ENCODE measurements at regions not wholly inside any gene's neighbourhood (a gene's known extent, or its start where the extent isn't known, plus 50 kb on each side); places are given as distances from the start of the nearest gene placed in this dataset.

DNA sequence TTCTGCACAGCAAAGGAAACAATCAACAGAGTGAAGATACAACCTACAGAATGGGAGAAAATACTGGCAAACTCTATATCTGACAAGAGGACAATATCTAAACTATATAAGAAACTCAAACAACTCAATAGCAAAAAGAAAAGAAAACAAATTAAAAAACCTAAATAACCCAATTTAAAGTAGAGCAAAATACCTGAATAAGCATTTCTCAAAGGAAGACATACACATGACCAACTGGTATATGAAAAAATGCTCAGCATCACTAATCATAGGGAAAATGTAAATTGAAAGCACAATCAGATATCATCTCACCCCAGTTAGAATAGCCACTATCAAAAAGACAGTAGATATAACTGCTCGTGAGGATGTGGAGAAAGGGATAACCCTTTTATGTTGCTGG, 87.8 kb upstream of the FOXA2 start:
- no TSS peak for BruUV-seq (replicated peaks)
- Histone ChIP-seq H3K9me1 (replicated peaks; ENCODE audit: control insufficient read depth, extremely low read depth, insufficient read depth, low read length) (no peaks in the 10 kb centered on the region), H2AFZ (ENCODE audit: low read depth, low read length) (no peak overlapping the region), H3K9me3 (replicated peaks; ENCODE audit: control insufficient read depth, insufficient read depth, low read length) (no peaks in the 10 kb centered on the region), H3K4me1 (ENCODE audit: control insufficient read depth, extremely low read depth, insufficient read depth, low read length) (no peaks in the 10 kb centered on the region), H3K4me3 (replicated peaks in 1 of 3; ENCODE audit: insufficient read depth in 1 of 3, low read depth in 1 of 3, low read length in 3 of 3) (no peak overlapping the region), H3K27ac (ENCODE audit: insufficient read depth, low read depth, low read length) (no peak overlapping the region), H3K4me2 (ENCODE audit: insufficient read depth, low read length) (no peak overlapping the region), H3K79me2 (ENCODE audit: control insufficient read depth, insufficient read depth, low read length) (no peaks in the 10 kb centered on the region), H4K20me1 (replicated peaks; ENCODE audit: control insufficient read depth, extremely low read depth, insufficient read depth, low read length) (no peaks in the 10 kb centered on the region), H3K27me3 (ENCODE audit: control insufficient read depth in 2 of 2, insufficient read depth in 2 of 2, low read length in 2 of 2) (no peaks in the 10 kb centered on the region), H3K9ac (replicated peaks; ENCODE audit: extremely low read depth, insufficient read depth, low read length) (no peak overlapping the region), H3K36me3 (ENCODE audit: control insufficient read depth in 2 of 2, extremely low read depth in 1 of 2, insufficient read depth in 2 of 2, low read length in 2 of 2) (no peaks in the 10 kb centered on the region)
- DNase-seq (ENCODE audit: low read depth, low spot score): no peak
- CTCF ChIA-PET: no interaction called here
- intact Hi-C loops (cut with micrococcal nuclease): no loop called here
- POLR2A ChIA-PET: no interaction called here
- TF ChIP-seq EZH2 (IDR thresholded peaks at IDR 0.05; ENCODE audit: borderline replicate concordance, low read depth, low read length, severe bottlenecking) (no peak), JUN (IDR thresholded peaks at IDR 0.05; ENCODE audit: borderline replicate concordance, insufficient read depth, insufficient read length, low read depth) (no peak), FOS (IDR thresholded peaks at IDR 0.05; ENCODE audit: borderline replicate concordance, insufficient read depth, low read length) (no peak), GATA2 (IDR thresholded peaks at IDR 0.05; ENCODE audit: insufficient read depth, insufficient read length, low read depth, low read length) (no peak), POLR2AphosphoS5 (IDR thresholded peaks at IDR 0.05; ENCODE audit: insufficient read depth, low read depth, low read length) (no peak), MYC (IDR thresholded peaks at IDR 0.05; ENCODE audit: low read depth, low read length) (no peak), POLR2A (IDR thresholded peaks at IDR 0.05; ENCODE audit: low read depth, low read length) (no peak)
- TF ChIP-seq, protein P1, sequence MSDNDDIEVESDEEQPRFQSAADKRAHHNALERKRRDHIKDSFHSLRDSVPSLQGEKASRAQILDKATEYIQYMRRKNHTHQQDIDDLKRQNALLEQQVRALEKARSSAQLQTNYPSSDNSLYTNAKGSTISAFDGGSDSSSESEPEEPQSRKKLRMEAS (IDR thresholded peaks at IDR 0.05; ENCODE audit: insufficient read depth, insufficient read length): no peak
- TF ChIP-seq, protein P2, sequence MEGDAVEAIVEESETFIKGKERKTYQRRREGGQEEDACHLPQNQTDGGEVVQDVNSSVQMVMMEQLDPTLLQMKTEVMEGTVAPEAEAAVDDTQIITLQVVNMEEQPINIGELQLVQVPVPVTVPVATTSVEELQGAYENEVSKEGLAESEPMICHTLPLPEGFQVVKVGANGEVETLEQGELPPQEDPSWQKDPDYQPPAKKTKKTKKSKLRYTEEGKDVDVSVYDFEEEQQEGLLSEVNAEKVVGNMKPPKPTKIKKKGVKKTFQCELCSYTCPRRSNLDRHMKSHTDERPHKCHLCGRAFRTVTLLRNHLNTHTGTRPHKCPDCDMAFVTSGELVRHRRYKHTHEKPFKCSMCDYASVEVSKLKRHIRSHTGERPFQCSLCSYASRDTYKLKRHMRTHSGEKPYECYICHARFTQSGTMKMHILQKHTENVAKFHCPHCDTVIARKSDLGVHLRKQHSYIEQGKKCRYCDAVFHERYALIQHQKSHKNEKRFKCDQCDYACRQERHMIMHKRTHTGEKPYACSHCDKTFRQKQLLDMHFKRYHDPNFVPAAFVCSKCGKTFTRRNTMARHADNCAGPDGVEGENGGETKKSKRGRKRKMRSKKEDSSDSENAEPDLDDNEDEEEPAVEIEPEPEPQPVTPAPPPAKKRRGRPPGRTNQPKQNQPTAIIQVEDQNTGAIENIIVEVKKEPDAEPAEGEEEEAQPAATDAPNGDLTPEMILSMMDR (IDR thresholded peaks at IDR 0.05; ENCODE audit: extremely low read depth in 1 of 2, insufficient read depth in 1 of 2, low read depth in 1 of 2, low read length in 2 of 2): no peak
- dilution Hi-C loops (cut with MboI; ENCODE audit: extremely low pct_ligation_motif_present, low sequenced_read_pairs): no loop called here
- FAIRE-seq: no peak

Measured in endothelial cell of umbilical vein (primary cell).